Spleen (tissue), 7 donors: ENCODE measurements at regions not wholly inside any gene's neighbourhood (a gene's known extent, or its start where the extent isn't known, plus 50 kb on each side); places are given as distances from the start of the nearest gene placed in this dataset.

Source experiments
- CTCF ChIP-seq, 11 experiments: fragments of 200-600 bp in 7 of 11; fragments of 450-650 bp in 4 of 11; sonication (generic) in 4 of 11; IDR thresholded peaks in 8 of 11; conservative IDR thresholded peaks in 3 of 11; 1 replicate in 7 of 11; 2 replicates in 4 of 11; pipeline versions ENCODE4 v1.4.0 to v1.8.0; 2016 to 2021; ENCODE audit warnings: antibody characterized with exemption in 11 of 11, inconsistent platforms in 4 of 11, mild to moderate bottlenecking in 1 of 11
- POLR2A ChIP-seq, 3 donors: fragments of 450-650 bp; IDR thresholded peaks; one replicate each; pipeline ENCODE4 v1.5.1; 2017; ENCODE audit warnings: antibody characterized with exemption in 3 of 3, mild to moderate bottlenecking in 1 of 3
- POLR2AphosphoS5 ChIP-seq, 3 donors: sonication (generic); formaldehyde crosslinking; IDR thresholded peaks; one replicate each; pipeline ENCODE4 v1.5.1; 2017; ENCODE audit warnings: antibody characterized with exemption in 3 of 3
- donor health status: DM: no; HTN: no; CAD: no; lungs with moderate emphysema.
- donor health status: DM: no; HTN: no; CAD: no.
- donor health status: DM: no; HTN: no; CAD: no.

- TF ChIP-seq POLR2A (IDR thresholded peaks at IDR 0.05): no peak
- no peak for TF ChIP-seq CTCF (IDR thresholded peaks at IDR 0.05 in 8 of 11, conservative IDR thresholded peaks at IDR 0.05 in 3 of 11)
- TF ChIP-seq POLR2AphosphoS5 (IDR thresholded peaks at IDR 0.05): no peak
Measured at GRCh38 chr2:56674084-56674483, 490.3 kb downstream of the CCDC85A start.
